D721Med (cell line): ENCODE measurements at regions not wholly inside any gene's neighbourhood (a gene's known extent, or its start where the extent isn't known, plus 50 kb on each side); places are given as distances from the start of the nearest gene placed in this dataset.

Source experiments
- DNase-seq: peaks from one replicate; pipeline ENCODE4 v3.0.0; 2011; ENCODE audit warnings: low spot score; ENCODE audit not compliant: insufficient read length
- FAIRE-seq: peaks from 2 replicates; lab custom pipeline; 2011; peaks lifted over from hg19 to GRCh38; lab: Jason Lieb, UNC
- TF ChIP-seq, protein P1 (sequence below): IDR thresholded peaks from 2 replicates; pipeline ENCODE4 v1.5.1; 2012; ENCODE audit warnings: mild to moderate bottlenecking, control low read depth; ENCODE audit not compliant: insufficient read depth; ENCODE audit errors: missing control alignments

GRCh38 chr5:5704352-5704751, 281.9 kb downstream of the ICE1 start:
- no peak for FAIRE-seq
- DNase-seq: no peak
- TF ChIP-seq, protein P1, sequence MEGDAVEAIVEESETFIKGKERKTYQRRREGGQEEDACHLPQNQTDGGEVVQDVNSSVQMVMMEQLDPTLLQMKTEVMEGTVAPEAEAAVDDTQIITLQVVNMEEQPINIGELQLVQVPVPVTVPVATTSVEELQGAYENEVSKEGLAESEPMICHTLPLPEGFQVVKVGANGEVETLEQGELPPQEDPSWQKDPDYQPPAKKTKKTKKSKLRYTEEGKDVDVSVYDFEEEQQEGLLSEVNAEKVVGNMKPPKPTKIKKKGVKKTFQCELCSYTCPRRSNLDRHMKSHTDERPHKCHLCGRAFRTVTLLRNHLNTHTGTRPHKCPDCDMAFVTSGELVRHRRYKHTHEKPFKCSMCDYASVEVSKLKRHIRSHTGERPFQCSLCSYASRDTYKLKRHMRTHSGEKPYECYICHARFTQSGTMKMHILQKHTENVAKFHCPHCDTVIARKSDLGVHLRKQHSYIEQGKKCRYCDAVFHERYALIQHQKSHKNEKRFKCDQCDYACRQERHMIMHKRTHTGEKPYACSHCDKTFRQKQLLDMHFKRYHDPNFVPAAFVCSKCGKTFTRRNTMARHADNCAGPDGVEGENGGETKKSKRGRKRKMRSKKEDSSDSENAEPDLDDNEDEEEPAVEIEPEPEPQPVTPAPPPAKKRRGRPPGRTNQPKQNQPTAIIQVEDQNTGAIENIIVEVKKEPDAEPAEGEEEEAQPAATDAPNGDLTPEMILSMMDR: no peak

DNA sequence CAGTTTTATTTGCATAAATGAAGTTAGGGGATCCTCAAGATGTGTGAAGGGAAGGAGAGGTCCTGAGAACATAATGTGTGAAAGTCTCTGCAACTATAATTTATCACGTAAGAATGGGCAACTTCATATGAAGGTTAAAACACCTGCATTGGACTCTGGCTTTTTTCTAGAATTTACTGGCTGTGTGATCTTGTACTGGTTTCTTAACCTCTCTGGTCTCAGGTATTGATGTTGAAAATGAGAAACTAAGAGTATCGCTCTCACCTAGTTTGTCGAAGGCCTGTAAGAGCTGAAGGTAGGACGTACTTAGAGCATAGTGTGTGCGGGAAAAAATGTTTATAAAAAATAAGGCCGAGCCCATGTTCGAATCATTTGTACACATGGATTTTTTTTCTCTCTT, 280.5 kb downstream of the ICE1 start:
- TF ChIP-seq, protein P1: no peak
- DNase-seq: no peak
- FAIRE-seq: no peak

DNA sequence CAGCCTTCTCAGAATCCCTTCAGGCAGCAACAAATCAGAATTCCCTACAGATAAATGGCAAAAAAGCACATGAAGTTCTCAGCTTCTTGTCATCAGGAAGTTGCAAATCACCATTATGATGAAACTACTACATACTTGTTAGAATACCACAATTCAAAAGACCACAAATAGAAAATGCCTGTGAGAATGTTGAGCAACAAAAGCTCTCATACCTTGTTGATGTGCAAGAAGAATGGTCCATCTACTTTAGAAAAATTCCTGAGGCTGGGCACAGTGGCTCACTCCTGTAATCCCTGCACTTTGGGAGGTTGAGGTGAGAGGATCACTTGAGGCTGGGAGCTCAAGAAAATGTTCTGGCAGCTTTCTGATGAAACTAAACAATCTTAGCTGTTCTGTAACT, 278.1 kb downstream of the ICE1 start:
- TF ChIP-seq, protein P1: no peak
- no peak for FAIRE-seq

DNA sequence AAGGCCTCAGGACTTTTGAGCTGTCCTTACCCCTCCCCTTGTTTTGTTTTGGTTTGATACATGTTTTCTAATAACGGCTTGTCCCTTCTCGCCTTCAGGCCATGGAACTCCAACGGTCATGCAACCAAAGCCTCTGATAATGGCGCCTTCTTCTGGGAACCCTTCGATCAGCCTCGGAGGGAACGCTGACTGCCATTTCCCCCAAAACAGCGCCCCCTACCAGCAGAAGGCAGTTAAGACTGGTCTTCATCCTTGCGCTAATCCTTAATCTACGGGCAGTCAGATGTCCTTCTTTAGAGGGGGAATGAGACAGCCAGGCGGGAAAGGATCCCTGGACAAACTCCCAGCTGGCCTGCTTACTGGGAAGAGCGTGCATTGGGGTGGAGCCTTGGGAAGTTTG, 276.6 kb downstream of the ICE1 start:
- DNase-seq (no peak), FAIRE-seq (no peak)
- TF ChIP-seq, protein P1: no peak

More for the DNA sequence above, 278.1 kb downstream of the ICE1 start:
- DNase-seq: no peak

- no peak for DNase-seq
- FAIRE-seq: no peak
- TF ChIP-seq, protein P1: no peak
Observed at GRCh38 chr5:5695266-5695665, 272.8 kb downstream of the ICE1 start.

GRCh38 chr5:5688925-5689310, 266.4 kb downstream of the ICE1 start:
- FAIRE-seq (no peak), DNase-seq (no peak)
- TF ChIP-seq, protein P1: no peak

GRCh38 chr5:5688194-5688924, 265.9 kb downstream of the ICE1 start:
- FAIRE-seq (no peak), DNase-seq (no peak)
- TF ChIP-seq, protein P1: no peak
